ENCODE measurements at regions not wholly inside any gene's neighbourhood (a gene's known extent, or its start where the extent isn't known, plus 50 kb on each side); places are given as distances from the start of the nearest gene placed in this dataset.

DNA sequence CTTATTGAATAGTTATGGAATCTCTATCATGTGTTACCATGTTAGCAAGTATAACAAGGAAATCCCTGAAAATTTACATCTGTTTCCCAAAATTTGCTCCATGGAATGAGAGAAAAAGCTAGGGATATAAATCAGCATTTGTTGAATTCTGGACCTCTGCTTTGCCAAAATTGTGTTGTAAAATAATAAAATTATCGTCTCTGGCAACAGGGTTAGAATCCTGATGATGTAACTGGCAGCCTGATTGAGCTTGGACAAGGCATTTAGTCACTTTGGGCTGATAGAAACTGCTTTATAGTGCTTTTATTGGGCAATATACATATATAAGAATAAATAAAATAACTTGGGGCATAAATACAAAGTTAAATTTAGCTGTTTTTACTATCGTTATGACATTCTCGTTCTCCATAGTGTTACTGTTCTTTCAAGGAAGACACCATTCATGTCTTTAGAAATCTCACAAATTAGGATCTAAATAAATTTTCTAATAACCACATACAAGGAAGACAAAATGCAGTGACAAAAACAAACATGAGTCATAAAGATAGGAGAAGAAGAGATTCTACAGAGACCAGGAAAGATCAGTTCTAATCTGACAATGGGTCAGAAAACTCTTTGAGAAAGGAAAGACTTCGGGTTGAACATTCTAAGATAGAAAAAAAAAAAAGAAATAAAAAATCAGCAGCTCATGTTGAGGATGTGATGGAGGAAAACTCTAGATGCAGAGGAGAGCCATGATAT, 145.0 kb upstream of the CDH10 start:
- TF ChIP-seq POLR2A (IDR thresholded peaks at IDR 0.05; ENCODE audit: low read length), result no peak
- no peak for TF ChIP-seq RFX5 (IDR thresholded peaks at IDR 0.05)
- TF ChIP-seq MYC (IDR thresholded peaks at IDR 0.05; ENCODE audit: borderline replicate concordance, low read length), result no peak
- TF ChIP-seq, protein P1, sequence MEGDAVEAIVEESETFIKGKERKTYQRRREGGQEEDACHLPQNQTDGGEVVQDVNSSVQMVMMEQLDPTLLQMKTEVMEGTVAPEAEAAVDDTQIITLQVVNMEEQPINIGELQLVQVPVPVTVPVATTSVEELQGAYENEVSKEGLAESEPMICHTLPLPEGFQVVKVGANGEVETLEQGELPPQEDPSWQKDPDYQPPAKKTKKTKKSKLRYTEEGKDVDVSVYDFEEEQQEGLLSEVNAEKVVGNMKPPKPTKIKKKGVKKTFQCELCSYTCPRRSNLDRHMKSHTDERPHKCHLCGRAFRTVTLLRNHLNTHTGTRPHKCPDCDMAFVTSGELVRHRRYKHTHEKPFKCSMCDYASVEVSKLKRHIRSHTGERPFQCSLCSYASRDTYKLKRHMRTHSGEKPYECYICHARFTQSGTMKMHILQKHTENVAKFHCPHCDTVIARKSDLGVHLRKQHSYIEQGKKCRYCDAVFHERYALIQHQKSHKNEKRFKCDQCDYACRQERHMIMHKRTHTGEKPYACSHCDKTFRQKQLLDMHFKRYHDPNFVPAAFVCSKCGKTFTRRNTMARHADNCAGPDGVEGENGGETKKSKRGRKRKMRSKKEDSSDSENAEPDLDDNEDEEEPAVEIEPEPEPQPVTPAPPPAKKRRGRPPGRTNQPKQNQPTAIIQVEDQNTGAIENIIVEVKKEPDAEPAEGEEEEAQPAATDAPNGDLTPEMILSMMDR (IDR thresholded peaks at IDR 0.05), result no peak
